SH-SY5Y (cell line): ENCODE measurements at regions not wholly inside any gene's neighbourhood (a gene's known extent, or its start where the extent isn't known, plus 50 kb on each side); places are given as distances from the start of the nearest gene placed in this dataset.

Source experiments
- GATA2 ChIP-seq: IDR thresholded peaks from 2 replicates; pipeline ENCODE4 v1.6.1; 2011; ENCODE audit warnings: mild to moderate bottlenecking, low read depth, low read length
- GATA3 ChIP-seq: IDR thresholded peaks from 2 replicates; pipeline ENCODE4 v1.6.1; 2011; ENCODE audit warnings: low read depth, mild to moderate bottlenecking, low read length, moderate library complexity

GRCh38 chr13:26881154-26881553 is 120.6 kb upstream of the GPR12 start:
- TF ChIP-seq GATA2 (no peak), GATA3 (no peak)
